OCI-LY3 (cell line): ENCODE measurements at regions not wholly inside any gene's neighbourhood (a gene's known extent, or its start where the extent isn't known, plus 50 kb on each side); places are given as distances from the start of the nearest gene placed in this dataset.

Source experiments
- H2AFZ ChIP-seq: fragments of 200-600, 300-600 bp; shearing (Covaris generic); 2 replicates; pipeline ENCODE4 v1.6.0; 2014; ENCODE audit warnings: antibody characterized with exemption, low read depth, low read length
- H3K27ac ChIP-seq: fragments of 200-600, 300-600 bp; sonication (generic); 2 replicates; pipeline ENCODE4 v1.5.1; 2014; ENCODE audit warnings: mild to moderate bottlenecking, low read length, moderate library complexity, mixed read lengths
- H3K27me3 ChIP-seq: fragments of 200-600, 300-600 bp; sonication (generic); 2 replicates; pipeline ENCODE4 v1.6.1; 2014; ENCODE audit warnings: low read depth, low read length, mixed read lengths
- H3K36me3 ChIP-seq: fragments of 200-600, 300-600 bp; sonication (generic); replicated peaks from 2 replicates; pipeline ENCODE3; 2014; ENCODE audit warnings: low read depth, low read length, mixed read lengths
- H3K4me1 ChIP-seq: fragments of 300-600, 200-600 bp; sonication (generic); 2 replicates; pipeline ENCODE4 v1.6.1; 2014; ENCODE audit warnings: low read length, mixed read lengths
- H3K4me2 ChIP-seq: fragments of 200-600, 300-600 bp; sonication (generic); 2 replicates; pipeline ENCODE4 v1.6.1; 2014; ENCODE audit warnings: low read length, mixed read lengths
- H3K4me3 ChIP-seq: fragments of 300-600, 200-600 bp; sonication (generic); 2 replicates; pipeline ENCODE4 v1.5.1; 2014; ENCODE audit warnings: antibody characterized with exemption, mild to moderate bottlenecking, low read length, moderate library complexity
- H3K79me2 ChIP-seq: fragments of 300-600, 200-600 bp; shearing (Covaris generic); 2 replicates; pipeline ENCODE4 v1.6.1; 2014; ENCODE audit warnings: mild to moderate bottlenecking, low read length, mixed read lengths
- H3K9ac ChIP-seq: fragments of 300-600, 200-600 bp; shearing (Covaris generic); 2 replicates; pipeline ENCODE4 v1.6.0; 2014; ENCODE audit warnings: mild to moderate bottlenecking, low read length, moderate library complexity
- H3K9me3 ChIP-seq: fragments of 200-600, 300-600 bp; shearing (Covaris generic); 2 replicates; pipeline ENCODE4 v1.6.1; 2014; ENCODE audit warnings: low read length, mixed read lengths; ENCODE audit not compliant: insufficient read depth
- H4K20me1 ChIP-seq: fragments of 200-600, 300-600 bp; sonication (generic); 2 replicates; pipeline ENCODE4 v1.6.1; 2016; ENCODE audit warnings: low read length, mixed read lengths; ENCODE audit not compliant: insufficient read depth
- EZH2phosphoT487 ChIP-seq: fragments of 200-600 bp; shearing (Covaris generic); IDR thresholded peaks from 2 replicates; pipeline ENCODE4 v1.6.1; 2018; ENCODE audit warnings: antibody characterized with exemption, mixed run types, low read depth
- TF ChIP-seq, protein P1 (sequence below): fragments of 200-600, 300-600 bp; sonication (generic); IDR thresholded peaks from 2 replicates; pipeline ENCODE4 v1.5.1; 2014; ENCODE audit warnings: antibody characterized with exemption, low read length, low read depth

- no peaks in the 10 kb centered on the region for H3K4me1 ChIP-seq
- H3K27me3 ChIP-seq = no peaks in the 10 kb centered on the region
- H3K4me2 ChIP-seq = no peak overlapping the region
- H3K27ac ChIP-seq = no peak overlapping the region
- no peaks in the 10 kb centered on the region for H4K20me1 ChIP-seq
- H3K79me2 ChIP-seq = no peaks in the 10 kb centered on the region
- no peak for TF ChIP-seq EZH2phosphoT487
- TF ChIP-seq, protein P1, sequence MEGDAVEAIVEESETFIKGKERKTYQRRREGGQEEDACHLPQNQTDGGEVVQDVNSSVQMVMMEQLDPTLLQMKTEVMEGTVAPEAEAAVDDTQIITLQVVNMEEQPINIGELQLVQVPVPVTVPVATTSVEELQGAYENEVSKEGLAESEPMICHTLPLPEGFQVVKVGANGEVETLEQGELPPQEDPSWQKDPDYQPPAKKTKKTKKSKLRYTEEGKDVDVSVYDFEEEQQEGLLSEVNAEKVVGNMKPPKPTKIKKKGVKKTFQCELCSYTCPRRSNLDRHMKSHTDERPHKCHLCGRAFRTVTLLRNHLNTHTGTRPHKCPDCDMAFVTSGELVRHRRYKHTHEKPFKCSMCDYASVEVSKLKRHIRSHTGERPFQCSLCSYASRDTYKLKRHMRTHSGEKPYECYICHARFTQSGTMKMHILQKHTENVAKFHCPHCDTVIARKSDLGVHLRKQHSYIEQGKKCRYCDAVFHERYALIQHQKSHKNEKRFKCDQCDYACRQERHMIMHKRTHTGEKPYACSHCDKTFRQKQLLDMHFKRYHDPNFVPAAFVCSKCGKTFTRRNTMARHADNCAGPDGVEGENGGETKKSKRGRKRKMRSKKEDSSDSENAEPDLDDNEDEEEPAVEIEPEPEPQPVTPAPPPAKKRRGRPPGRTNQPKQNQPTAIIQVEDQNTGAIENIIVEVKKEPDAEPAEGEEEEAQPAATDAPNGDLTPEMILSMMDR = no peak
- no peaks in the 10 kb centered on the region for H3K9me3 ChIP-seq
- no peaks in the 10 kb centered on the region for H3K36me3 ChIP-seq
- no peak overlapping the region for H3K4me3 ChIP-seq
- no peak overlapping the region for H3K9ac ChIP-seq
- no peak overlapping the region for H2AFZ ChIP-seq
Measured at GRCh38 chr1:14380408-14380807, 218.1 kb upstream of the KAZN start.

DNA sequence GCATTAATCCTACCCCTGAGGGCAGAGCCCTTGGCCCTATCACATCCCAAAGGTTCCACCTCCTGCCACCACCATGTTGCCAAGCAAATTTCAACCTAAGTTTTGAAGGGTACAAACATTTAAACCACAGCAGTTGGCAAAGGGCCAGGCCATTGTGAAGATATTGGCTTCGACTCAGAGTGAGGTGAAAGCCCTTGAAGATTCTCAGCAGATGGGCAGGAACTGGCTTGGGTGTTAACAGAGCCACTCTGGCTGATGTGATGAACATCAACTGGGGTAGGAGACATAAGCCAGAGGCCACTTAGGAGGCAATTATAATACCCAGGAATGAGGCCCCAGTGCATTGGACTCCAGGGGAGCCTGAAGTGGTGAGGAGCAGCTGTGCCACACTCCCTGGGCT, 207.7 kb upstream of the KAZN start:
- H3K4me1 ChIP-seq = no peaks in the 10 kb centered on the region
- H3K4me3 ChIP-seq = no peak overlapping the region
- TF ChIP-seq EZH2phosphoT487 = no peak
- TF ChIP-seq, protein P1 = no peak
- no peak overlapping the region for H2AFZ ChIP-seq
- no peaks in the 10 kb centered on the region for H3K79me2 ChIP-seq
- H4K20me1 ChIP-seq = no peaks in the 10 kb centered on the region
- H3K4me2 ChIP-seq = no peak overlapping the region
- H3K9ac ChIP-seq = no peak overlapping the region
- H3K27me3 ChIP-seq = no peaks in the 10 kb centered on the region
- no peaks in the 10 kb centered on the region for H3K9me3 ChIP-seq
- no peaks in the 10 kb centered on the region for H3K36me3 ChIP-seq
- no peak overlapping the region for H3K27ac ChIP-seq

DNA sequence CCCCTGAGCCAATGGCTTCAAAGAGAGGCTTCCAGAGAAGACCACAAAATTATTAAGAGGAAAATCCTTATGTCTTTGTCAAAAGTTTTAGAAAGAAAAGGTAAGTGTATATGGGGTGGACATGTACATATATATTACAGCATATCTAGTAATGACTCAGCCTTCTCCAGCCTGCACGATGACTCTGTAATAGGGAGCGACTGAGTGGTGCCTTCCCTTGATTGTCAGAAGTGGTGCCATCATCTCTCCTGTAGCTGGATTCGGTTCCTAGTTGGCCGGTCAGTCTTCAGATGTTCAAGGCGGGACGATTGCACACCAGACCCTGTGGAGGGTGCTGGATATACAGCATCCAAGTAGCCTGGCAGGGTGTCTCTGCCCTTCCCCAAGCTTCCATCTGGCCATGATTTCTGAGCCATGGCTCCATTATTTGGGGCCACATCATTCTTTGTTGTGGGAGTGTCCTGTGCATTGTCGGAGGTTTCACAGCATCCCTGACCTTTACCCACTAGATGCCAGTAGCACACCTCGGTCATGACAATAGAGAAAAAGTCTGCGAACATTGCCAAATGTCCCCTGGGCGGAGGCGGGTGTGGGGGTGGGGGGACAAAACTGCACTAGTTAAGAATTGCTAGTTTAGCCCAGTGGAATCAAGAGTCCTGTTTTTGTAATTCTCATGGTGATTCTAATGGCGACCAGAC, 206.2 kb upstream of the KAZN start:
- TF ChIP-seq, protein P1 = no peak
- no peak for TF ChIP-seq EZH2phosphoT487
- Histone ChIP-seq H3K79me2 (no peaks in the 10 kb centered on the region), H2AFZ (no peak overlapping the region), H3K9ac (no peak overlapping the region), H3K4me2 (no peak overlapping the region), H3K4me3 (no peak overlapping the region), H3K27ac (no peak overlapping the region), H3K9me3 (no peaks in the 10 kb centered on the region), H4K20me1 (no peaks in the 10 kb centered on the region), H3K36me3 (no peaks in the 10 kb centered on the region), H3K4me1 (no peaks in the 10 kb centered on the region), H3K27me3 (no peaks in the 10 kb centered on the region)

GRCh38 chr1:14392859-14393365, 205.6 kb upstream of the KAZN start:
- no peaks in the 10 kb centered on the region for H3K79me2 ChIP-seq
- H3K4me1 ChIP-seq = no peaks in the 10 kb centered on the region
- H3K36me3 ChIP-seq = no peaks in the 10 kb centered on the region
- H3K9me3 ChIP-seq = no peaks in the 10 kb centered on the region
- H3K9ac ChIP-seq = no peak overlapping the region
- H2AFZ ChIP-seq = no peak overlapping the region
- H3K27me3 ChIP-seq = no peaks in the 10 kb centered on the region
- H3K27ac ChIP-seq = no peak overlapping the region
- TF ChIP-seq, protein P1 = no peak
- no peak for TF ChIP-seq EZH2phosphoT487
- no peak overlapping the region for H3K4me3 ChIP-seq
- H4K20me1 ChIP-seq = no peaks in the 10 kb centered on the region
- H3K4me2 ChIP-seq = no peak overlapping the region
